Gastrocnemius medialis (tissue), 4 donors: ENCODE measurements at regions not wholly inside any gene's neighbourhood (a gene's known extent, or its start where the extent isn't known, plus 50 kb on each side); places are given as distances from the start of the nearest gene placed in this dataset.

Experiments used
- CTCF ChIP-seq, 5 experiments: fragments of 450-650 bp in 3 of 5; fragments of 200-600 bp in 2 of 5; sonication (generic) in 2 of 5; IDR thresholded peaks in 4 of 5; conservative IDR thresholded peaks in 1 of 5; 1 replicate in 4 of 5; 2 replicates in 1 of 5; pipeline ENCODE4 v1.5.1; 2016 to 2019; ENCODE audit warnings: antibody characterized with exemption in 5 of 5, mild to moderate bottlenecking in 3 of 5, moderate library complexity in 3 of 5
- POLR2A ChIP-seq, 2 donors: fragments of 450-650 bp; IDR thresholded peaks; one replicate each; pipeline ENCODE4 v1.6.1; 2017; ENCODE audit warnings: antibody characterized with exemption in 2 of 2, mild to moderate bottlenecking in 2 of 2, moderate library complexity in 2 of 2

GRCh38 chr6:26311012-26311384 lies 54.0 kb upstream of the BTN3A2 start:
- TF ChIP-seq POLR2A (IDR thresholded peaks at IDR 0.05) (no peak), CTCF (IDR thresholded peaks at IDR 0.05 in 4 of 5, conservative IDR thresholded peaks at IDR 0.05 in 1 of 5) (no peak)
